D721Med (cell line): ENCODE measurements at regions not wholly inside any gene's neighbourhood (a gene's known extent, or its start where the extent isn't known, plus 50 kb on each side); places are given as distances from the start of the nearest gene placed in this dataset.

Experiments used
- DNase-seq: peaks from one replicate; pipeline ENCODE4 v3.0.0; 2011; ENCODE audit warnings: low spot score; ENCODE audit not compliant: insufficient read length
- FAIRE-seq: peaks from 2 replicates; lab custom pipeline; 2011; peaks lifted over from hg19 to GRCh38; lab: Jason Lieb, UNC
- TF ChIP-seq, protein P1 (sequence below): IDR thresholded peaks from 2 replicates; pipeline ENCODE4 v1.5.1; 2012; ENCODE audit warnings: mild to moderate bottlenecking, control low read depth; ENCODE audit not compliant: insufficient read depth; ENCODE audit errors: missing control alignments

DNA sequence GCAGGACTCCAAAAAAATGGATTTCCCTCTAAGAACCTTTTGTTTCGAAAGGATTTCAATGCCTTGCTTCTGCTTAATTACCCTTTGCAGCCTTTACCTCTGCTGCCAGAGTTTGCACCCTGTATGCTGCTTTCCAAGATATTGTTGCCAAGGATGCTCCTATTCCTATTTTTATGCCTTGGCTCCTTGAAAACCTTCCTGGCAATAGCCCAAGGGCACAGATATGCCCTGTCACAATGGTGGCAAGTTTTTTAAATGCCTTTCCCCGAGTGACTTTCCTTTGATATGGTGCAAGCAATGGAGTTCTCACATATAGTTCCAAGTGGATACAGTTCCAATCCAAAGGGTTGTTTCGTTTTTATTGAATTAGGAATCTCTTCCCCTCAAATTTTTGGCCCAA lies 1983.0 kb downstream of the MRPL39 start:
- FAIRE-seq: no peak

GRCh38 chr21:23613014-23613413 lies 1994.3 kb downstream of the MRPL39 start:
- no peak for FAIRE-seq
- TF ChIP-seq, protein P1, sequence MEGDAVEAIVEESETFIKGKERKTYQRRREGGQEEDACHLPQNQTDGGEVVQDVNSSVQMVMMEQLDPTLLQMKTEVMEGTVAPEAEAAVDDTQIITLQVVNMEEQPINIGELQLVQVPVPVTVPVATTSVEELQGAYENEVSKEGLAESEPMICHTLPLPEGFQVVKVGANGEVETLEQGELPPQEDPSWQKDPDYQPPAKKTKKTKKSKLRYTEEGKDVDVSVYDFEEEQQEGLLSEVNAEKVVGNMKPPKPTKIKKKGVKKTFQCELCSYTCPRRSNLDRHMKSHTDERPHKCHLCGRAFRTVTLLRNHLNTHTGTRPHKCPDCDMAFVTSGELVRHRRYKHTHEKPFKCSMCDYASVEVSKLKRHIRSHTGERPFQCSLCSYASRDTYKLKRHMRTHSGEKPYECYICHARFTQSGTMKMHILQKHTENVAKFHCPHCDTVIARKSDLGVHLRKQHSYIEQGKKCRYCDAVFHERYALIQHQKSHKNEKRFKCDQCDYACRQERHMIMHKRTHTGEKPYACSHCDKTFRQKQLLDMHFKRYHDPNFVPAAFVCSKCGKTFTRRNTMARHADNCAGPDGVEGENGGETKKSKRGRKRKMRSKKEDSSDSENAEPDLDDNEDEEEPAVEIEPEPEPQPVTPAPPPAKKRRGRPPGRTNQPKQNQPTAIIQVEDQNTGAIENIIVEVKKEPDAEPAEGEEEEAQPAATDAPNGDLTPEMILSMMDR: no peak
- no peak for DNase-seq

More for the DNA sequence above, 1983.0 kb downstream of the MRPL39 start:
- no peak for DNase-seq
- TF ChIP-seq, protein P1: no peak

- FAIRE-seq (no peak), DNase-seq (no peak)
- TF ChIP-seq, protein P1: no peak
Observed at GRCh38 chr21:23612210-23612609, 1995.1 kb downstream of the MRPL39 start.

GRCh38 chr21:23607782-23608431 lies 1999.4 kb downstream of the MRPL39 start:
- TF ChIP-seq, protein P1: no peak
- FAIRE-seq (peak; percentile 73), DNase-seq (no peak)

DNA sequence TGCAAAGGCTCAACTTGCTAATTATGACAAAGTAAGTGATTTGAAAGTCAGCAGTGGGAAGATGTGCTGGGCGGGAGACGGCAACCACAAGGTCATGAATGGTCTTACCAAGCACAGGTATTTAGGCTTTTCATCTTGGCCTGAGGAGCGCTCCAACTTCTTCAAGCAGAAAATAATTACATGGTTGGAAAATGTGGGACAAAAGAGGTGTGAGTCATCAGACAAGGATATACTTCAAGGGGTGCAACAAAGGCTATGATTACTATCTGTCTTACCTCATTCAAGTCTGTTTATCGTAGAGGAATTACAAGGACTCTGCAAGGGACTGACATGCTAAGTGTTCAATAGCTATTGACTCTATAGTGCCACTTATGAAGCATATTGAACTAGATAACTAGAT lies 2005.7 kb downstream of the MRPL39 start:
- DNase-seq: no peak
- TF ChIP-seq, protein P1: no peak
- FAIRE-seq: no peak

GRCh38 chr21:23593582-23593981 lies 2013.7 kb downstream of the MRPL39 start:
- peak; percentile 32 for FAIRE-seq
- TF ChIP-seq, protein P1: no peak
- DNase-seq: no peak

GRCh38 chr21:23585419-23585818 lies 2021.9 kb downstream of the MRPL39 start:
- FAIRE-seq (no peak), DNase-seq (no peak)
- TF ChIP-seq, protein P1: no peak
